ENCODE measurements at regions not wholly inside any gene's neighbourhood (a gene's known extent, or its start where the extent isn't known, plus 50 kb on each side); places are given as distances from the start of the nearest gene placed in this dataset.

DNA sequence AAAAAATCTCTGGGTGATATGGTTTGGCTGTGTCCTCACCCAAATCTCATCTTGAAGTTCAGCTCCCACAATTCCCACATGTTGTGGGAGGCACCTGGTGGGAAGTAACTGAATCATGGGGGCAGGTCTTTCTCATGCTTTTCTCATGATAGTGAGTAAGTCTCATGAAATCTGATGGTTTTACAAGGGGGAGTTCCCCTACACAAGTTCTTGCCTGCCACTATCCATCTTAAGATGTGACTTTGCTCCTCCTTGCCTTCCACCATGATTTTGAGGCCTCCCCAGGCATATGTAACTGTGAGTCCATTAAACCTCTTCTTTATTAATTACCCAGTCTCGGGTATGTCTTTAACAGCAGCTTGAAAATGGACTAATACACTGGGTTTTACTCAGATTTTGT, 513.9 kb downstream of the TLE4 start:
- no peak for DNase-seq
- 74 to 80% methylated on average over 1 of the region's 1 CpG for WGBS, 2 donors

DNA sequence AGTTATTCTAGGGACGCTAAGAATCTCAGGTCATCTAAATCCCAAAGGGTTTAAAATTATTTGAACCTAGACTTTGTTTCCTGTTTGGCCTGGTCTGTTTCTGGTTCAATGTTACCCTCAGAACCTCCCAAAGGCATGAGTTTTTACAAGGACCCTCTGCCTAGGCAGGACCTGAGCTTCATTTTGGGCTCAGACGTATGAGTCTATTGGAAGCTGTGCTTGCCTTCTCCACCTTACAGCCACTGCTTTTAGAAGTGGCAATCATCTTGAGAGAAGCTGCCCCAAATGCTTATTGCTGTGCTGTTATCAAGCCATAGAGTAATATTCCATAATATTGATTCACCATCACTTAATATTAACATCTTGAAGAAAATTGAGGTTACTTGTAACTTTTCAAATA, 510.4 kb downstream of the TLE4 start:
- no peaks in the 10 kb centered on the region for H3K27me3 ChIP-seq
- no peak overlapping the region for H3K4me3 ChIP-seq
- H3K27ac ChIP-seq, result no peak overlapping the region
- H3K9me3 ChIP-seq, result peaks cover 0 to 3% (median 0%) of the 10 kb centered on the region in 4 donors
- no peak for DNase-seq
- WGBS, 2 donors, result 74 to 87% methylated on average over 2 of the region's 2 CpGs
- H3K36me3 ChIP-seq, result no peaks in the 10 kb centered on the region
- TF ChIP-seq POLR2A (IDR thresholded peaks at IDR 0.05), result no peak
- TF ChIP-seq POLR2AphosphoS5 (IDR thresholded peaks at IDR 0.05), result no peak
- TF ChIP-seq, protein P1, sequence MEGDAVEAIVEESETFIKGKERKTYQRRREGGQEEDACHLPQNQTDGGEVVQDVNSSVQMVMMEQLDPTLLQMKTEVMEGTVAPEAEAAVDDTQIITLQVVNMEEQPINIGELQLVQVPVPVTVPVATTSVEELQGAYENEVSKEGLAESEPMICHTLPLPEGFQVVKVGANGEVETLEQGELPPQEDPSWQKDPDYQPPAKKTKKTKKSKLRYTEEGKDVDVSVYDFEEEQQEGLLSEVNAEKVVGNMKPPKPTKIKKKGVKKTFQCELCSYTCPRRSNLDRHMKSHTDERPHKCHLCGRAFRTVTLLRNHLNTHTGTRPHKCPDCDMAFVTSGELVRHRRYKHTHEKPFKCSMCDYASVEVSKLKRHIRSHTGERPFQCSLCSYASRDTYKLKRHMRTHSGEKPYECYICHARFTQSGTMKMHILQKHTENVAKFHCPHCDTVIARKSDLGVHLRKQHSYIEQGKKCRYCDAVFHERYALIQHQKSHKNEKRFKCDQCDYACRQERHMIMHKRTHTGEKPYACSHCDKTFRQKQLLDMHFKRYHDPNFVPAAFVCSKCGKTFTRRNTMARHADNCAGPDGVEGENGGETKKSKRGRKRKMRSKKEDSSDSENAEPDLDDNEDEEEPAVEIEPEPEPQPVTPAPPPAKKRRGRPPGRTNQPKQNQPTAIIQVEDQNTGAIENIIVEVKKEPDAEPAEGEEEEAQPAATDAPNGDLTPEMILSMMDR (IDR thresholded peaks at IDR 0.05), result no peak
- no peak for TF ChIP-seq EP300 (IDR thresholded peaks at IDR 0.05)
- intact Hi-C loops (cut with DNase I), result no loop called here
- no peaks in the 10 kb centered on the region for H3K4me1 ChIP-seq

More for the DNA sequence above, 513.9 kb downstream of the TLE4 start:
- H3K36me3 ChIP-seq, result no peaks in the 10 kb centered on the region
- intact Hi-C loops (cut with DNase I), result no loop called here
- TF ChIP-seq, protein P1 (IDR thresholded peaks at IDR 0.05), result no peak
- TF ChIP-seq POLR2A (IDR thresholded peaks at IDR 0.05), result no peak
- no peak for TF ChIP-seq EP300 (IDR thresholded peaks at IDR 0.05)
- TF ChIP-seq POLR2AphosphoS5 (IDR thresholded peaks at IDR 0.05), result no peak
- no peak overlapping the region for H3K27ac ChIP-seq
- no peaks in the 10 kb centered on the region for H3K27me3 ChIP-seq
- no peaks in the 10 kb centered on the region for H3K4me1 ChIP-seq
- H3K9me3 ChIP-seq, result peaks cover 0 to 3% (median 0%) of the 10 kb centered on the region in 4 donors
- H3K4me3 ChIP-seq, result no peak overlapping the region

DNA sequence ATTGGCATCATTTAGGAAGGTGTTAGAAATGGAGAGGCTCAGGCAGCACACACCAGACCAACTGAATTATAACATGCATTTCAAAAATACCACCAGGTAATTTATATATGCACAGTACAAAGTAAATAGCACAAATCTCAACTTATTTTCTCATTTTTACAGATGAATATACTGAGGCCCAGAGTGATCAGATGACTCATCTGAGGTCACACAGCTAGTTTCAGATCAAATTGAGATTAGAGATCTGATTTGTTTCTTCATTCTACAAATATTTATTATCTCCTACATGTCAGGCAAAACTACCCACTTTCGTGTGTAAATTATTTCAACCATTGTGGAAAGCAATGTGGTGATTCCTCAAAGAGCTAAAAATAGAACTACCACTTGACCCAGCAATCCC, 507.1 kb downstream of the TLE4 start:
- TF ChIP-seq POLR2AphosphoS5 (IDR thresholded peaks at IDR 0.05) (no peak), EP300 (IDR thresholded peaks at IDR 0.05) (no peak), POLR2A (IDR thresholded peaks at IDR 0.05) (no peak)
- TF ChIP-seq, protein P1 (IDR thresholded peaks at IDR 0.05), result no peak
- no peaks in the 10 kb centered on the region for H3K27me3 ChIP-seq
- peaks cover 0 to 3% (median 0%) of the 10 kb centered on the region in 4 donors for H3K9me3 ChIP-seq
- intact Hi-C loops (cut with DNase I), result no loop called here
- H3K4me3 ChIP-seq, result no peak overlapping the region
- DNase-seq, result no peak
- H3K27ac ChIP-seq, result no peak overlapping the region
- 70 to 77% methylated on average over 1 of the region's 1 CpG for WGBS, 2 donors
- no peaks in the 10 kb centered on the region for H3K36me3 ChIP-seq
- H3K4me1 ChIP-seq, result peaks cover 0 to 14% (median 8%) of the 10 kb centered on the region in 4 donors

DNA sequence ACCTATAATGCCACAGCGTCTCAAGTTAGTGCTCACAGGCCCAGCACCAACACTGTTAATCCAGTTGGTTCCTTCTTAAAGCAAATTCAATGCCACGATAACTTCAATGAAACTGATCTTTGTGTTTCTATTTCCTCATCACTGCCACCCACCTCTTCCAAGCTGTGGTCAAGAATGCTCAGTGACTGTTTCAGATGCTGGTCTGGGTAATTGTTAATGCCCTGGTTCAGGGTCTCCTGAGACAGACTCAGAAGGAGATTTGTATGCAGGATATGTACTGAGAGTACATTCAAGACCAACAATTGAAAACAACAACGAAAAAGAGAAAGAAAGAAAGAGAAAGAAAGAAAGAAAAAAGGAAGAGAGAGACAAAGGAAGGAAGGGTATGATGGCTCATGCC, 505.3 kb downstream of the TLE4 start:
- no peaks in the 10 kb centered on the region for H3K36me3 ChIP-seq
- intact Hi-C loops (cut with DNase I), result no loop called here
- TF ChIP-seq, protein P1 (IDR thresholded peaks at IDR 0.05), result no peak
- TF ChIP-seq POLR2A (IDR thresholded peaks at IDR 0.05) (no peak), POLR2AphosphoS5 (IDR thresholded peaks at IDR 0.05) (no peak), EP300 (IDR thresholded peaks at IDR 0.05) (no peak)
- no peaks in the 10 kb centered on the region for H3K27me3 ChIP-seq
- H3K9me3 ChIP-seq, result peaks cover 0 to 2% (median 0%) of the 10 kb centered on the region in 4 donors
- no peak overlapping the region for H3K27ac ChIP-seq
- WGBS, 2 donors, result 74 to 82% methylated on average over 3 of the region's 3 CpGs
- no peak overlapping the region for H3K4me3 ChIP-seq
- DNase-seq, result no peak
- peaks cover 0 to 15% (median 8%) of the 10 kb centered on the region in 4 donors for H3K4me1 ChIP-seq

DNA sequence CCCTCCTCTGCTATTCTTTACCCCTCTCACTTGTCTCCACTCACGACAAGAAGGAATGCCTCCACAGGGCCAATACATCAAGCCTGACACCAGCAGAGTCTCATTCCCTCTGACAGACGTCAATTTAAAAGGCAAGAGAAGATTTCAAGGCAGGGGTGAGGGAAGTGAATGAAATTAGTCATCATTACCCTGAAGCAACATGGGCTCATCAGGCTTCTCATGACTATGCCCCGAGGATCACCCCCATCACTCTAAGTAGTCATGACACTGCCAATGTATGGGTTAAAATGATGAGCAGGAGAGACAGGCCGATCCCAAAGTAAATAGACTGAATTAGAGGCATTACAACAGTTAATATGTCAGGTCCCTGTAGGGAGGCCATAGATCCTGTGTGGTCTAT, 504.4 kb downstream of the TLE4 start:
- Histone ChIP-seq H3K36me3 (no peaks in the 10 kb centered on the region), H3K27ac (no peak overlapping the region), H3K4me3 (no peak overlapping the region), H3K9me3 (peaks cover 0 to 2% (median 0%) of the 10 kb centered on the region in 4 donors), H3K4me1 (peaks cover 0 to 15% (median 8%) of the 10 kb centered on the region in 4 donors), H3K27me3 (no peaks in the 10 kb centered on the region)
- intact Hi-C loops (cut with DNase I), result no loop called here
- no peak for DNase-seq
- WGBS, 2 donors, result 67 to 75% methylated on average over 4 of the region's 4 CpGs
- TF ChIP-seq POLR2A (IDR thresholded peaks at IDR 0.05) (no peak), POLR2AphosphoS5 (IDR thresholded peaks at IDR 0.05) (no peak), EP300 (IDR thresholded peaks at IDR 0.05) (no peak)
- TF ChIP-seq, protein P1 (IDR thresholded peaks at IDR 0.05), result no peak

Measured in sigmoid colon (tissue), 6 donors.